B cell (primary cell): ENCODE measurements at regions not wholly inside any gene's neighbourhood (a gene's known extent, or its start where the extent isn't known, plus 50 kb on each side); places are given as distances from the start of the nearest gene placed in this dataset.
"Not testable (repeated sequence)": the region's sequence is repeated elsewhere in the genome, so short reads cannot be mapped to it uniquely, and the experiment has no call there.

ENCODE experiments used
- ATAC-seq: fragments of 200-7000 bp; cut with Tn5 transposase; one replicate; pipeline ENCODE4 v1.10.0; 2021; ENCODE audit warnings: low read depth, mild to moderate bottlenecking, moderate number of reproducible peaks, moderate library complexity
- CTCF ChIA-PET: fragments of 350-600 bp; sonication (Branson Sonifier 250); formaldehyde crosslinking; loops from one replicate; lab custom pipeline; 2021; ENCODE audit warnings: antibody characterized with exemption, inconsistent platforms; lab: Charles Lee
- POLR2A ChIA-PET: fragments of 350-600 bp; sonication (Branson Sonifier 250); formaldehyde crosslinking; loops from one replicate; lab custom pipeline; 2021; ENCODE audit warnings: antibody characterized with exemption; lab: Charles Lee
- DNase-seq: peaks from one replicate; pipeline ENCODE4 v3.0.0; 2013
- H2AFZ ChIP-seq: 2 replicates; pipeline ENCODE4 v1.6.1; 2012; ENCODE audit warnings: mild to moderate bottlenecking, low read depth, low read length; ENCODE audit not compliant: insufficient read depth, poor library complexity, severe bottlenecking
- H3K27ac ChIP-seq, 2 donors: 1 replicate in 1 of 2; 2 replicates in 1 of 2; pipeline ENCODE4 v1.5.1; 2012 to 2013; ENCODE audit warnings: low read length in 2 of 2, mild to moderate bottlenecking in 2 of 2, moderate library complexity in 1 of 2
- H3K27me3 ChIP-seq, 4 experiments: fragments of 200-600 bp in 1 of 4; sonication (generic) in 1 of 4; replicated peaks in 1 of 4; 1 replicate in 2 of 4; 2 replicates in 2 of 4; pipeline versions ENCODE4 v1.6.1 to v1.7.0; 2013 to 2016; ENCODE audit warnings: low read length in 3 of 4, mild to moderate bottlenecking in 2 of 4, mixed read lengths in 1 of 4, moderate library complexity in 1 of 4; ENCODE audit not compliant: insufficient read depth in 4 of 4, control insufficient read depth in 3 of 4; ENCODE audit errors: control extremely low read depth in 1 of 4
- H3K36me3 ChIP-seq, 2 experiments: replicated peaks in 1 of 2; 1 replicate in 1 of 2; 2 replicates in 1 of 2; pipeline versions ENCODE4 v1.6.1 to v1.7.1; 2013; ENCODE audit warnings: low read length in 1 of 2; ENCODE audit not compliant: insufficient read depth in 2 of 2, control insufficient read depth in 1 of 2; ENCODE audit errors: control extremely low read depth in 1 of 2, extremely low read depth in 1 of 2
- H3K4me1 ChIP-seq, 2 donors: fragments of 200-600 bp in 1 of 2; sonication (generic) in 1 of 2; 1 replicate in 1 of 2; 2 replicates in 1 of 2; pipeline versions ENCODE4 v1.5.1 to v1.6.1; 2013 to 2017; ENCODE audit warnings: low read length in 2 of 2; ENCODE audit not compliant: control insufficient read depth in 2 of 2, insufficient read depth in 2 of 2
- H3K4me2 ChIP-seq: replicated peaks from 2 replicates; pipeline ENCODE3; 2012; ENCODE audit warnings: mild to moderate bottlenecking, low read depth, low read length; ENCODE audit not compliant: poor library complexity, severe bottlenecking
- H3K4me3 ChIP-seq, 5 experiments: fragments of 200-600 bp in 1 of 5; sonication (generic) in 1 of 5; 1 replicate in 3 of 5; 2 replicates in 2 of 5; pipeline versions ENCODE4 v1.5.1 to v1.7.0; 2011 to 2016; ENCODE audit warnings: low read length in 4 of 5, mild to moderate bottlenecking in 4 of 5, low read depth in 2 of 5, control low read depth in 1 of 5, moderate library complexity in 1 of 5; ENCODE audit not compliant: insufficient read depth in 1 of 5; ENCODE audit errors: control extremely low read depth in 1 of 5, extremely low read depth in 1 of 5
- H3K79me2 ChIP-seq: fragments of 200-600 bp; sonication (generic); one replicate; pipeline ENCODE4 v1.6.0; 2016; ENCODE audit warnings: low read length; ENCODE audit not compliant: control insufficient read depth, insufficient read depth
- H3K9ac ChIP-seq: fragments of 200-600 bp; sonication (generic); 2 replicates; pipeline ENCODE4 v1.6.1; 2017; ENCODE audit warnings: mild to moderate bottlenecking, low read length, moderate library complexity
- H3K9me3 ChIP-seq, 3 donors: one replicate each; pipeline versions ENCODE4 v1.6.1 to v1.7.1; 2013; ENCODE audit warnings: low read length in 2 of 3; ENCODE audit not compliant: control insufficient read depth in 2 of 3, insufficient read depth in 1 of 3; ENCODE audit errors: control extremely low read depth in 1 of 3
- H4K20me1 ChIP-seq: 2 replicates; pipeline ENCODE4 v1.6.0; 2012; ENCODE audit warnings: mild to moderate bottlenecking, low read length; ENCODE audit not compliant: insufficient read depth, control insufficient read depth, poor library complexity, severe bottlenecking
- H3K27ac Mint-ChIP-seq: one replicate; pipeline ENCODE4 v1.8.0; 2021; ENCODE audit warnings: mixed read lengths
- H3K27me3 Mint-ChIP-seq: one replicate; pipeline ENCODE4 v1.8.0; 2021; ENCODE audit warnings: mixed read lengths
- H3K4me1 Mint-ChIP-seq: one replicate; pipeline ENCODE4 v1.8.0; 2021; ENCODE audit warnings: mixed read lengths
- H3K4me3 Mint-ChIP-seq: one replicate; pipeline ENCODE4 v1.8.0; 2021; ENCODE audit warnings: mixed read lengths
- H3K9me3 Mint-ChIP-seq: one replicate; pipeline ENCODE4 v1.8.0; 2022; ENCODE audit warnings: mixed read lengths; ENCODE audit not compliant: insufficient read depth
- CTCF ChIP-seq: fragments of 200-600 bp; IDR thresholded peaks from one replicate; pipeline ENCODE4 v1.8.0; 2022; ENCODE audit warnings: antibody characterized with exemption, mild to moderate bottlenecking
- EZH2 ChIP-seq: IDR thresholded peaks from 2 replicates; pipeline ENCODE4 v1.6.1; 2012; ENCODE audit warnings: borderline replicate concordance, low read depth, mild to moderate bottlenecking, moderate library complexity, low read length; ENCODE audit not compliant: insufficient read depth, poor library complexity, severe bottlenecking
- WGBS: methylation state at CpG from one replicate; pipeline ENCODE4 v1.1.5; 2013; ENCODE audit warnings: missing lambda C conversion rate; ENCODE audit not compliant: insufficient coverage; 5-methylcytosine and 5-hydroxymethylcytosine counted together
- intact Hi-C: fragments of 100-400 bp; cut with micrococcal nuclease; formaldehyde crosslinking; loops from one replicate; pipeline ENCODE4 v1.10.0; 2022

- H3K4me3 Mint-ChIP-seq, result no peak overlapping the region
- no peak overlapping the region for H2AFZ ChIP-seq
- no peak for TF ChIP-seq CTCF
- TF ChIP-seq EZH2, result no peak
Observed at GRCh38 chr4:134624365-134624764, 422.8 kb upstream of the PABPC4L start.

GRCh38 chr4:134622626-134623575, 421.3 kb upstream of the PABPC4L start:
- H3K4me1 ChIP-seq, intact Hi-C loops, ATAC-seq, H3K4me1 Mint-ChIP-seq, H3K27ac ChIP-seq, H3K4me3 Mint-ChIP-seq, POLR2A ChIA-PET, H2AFZ ChIP-seq, H3K36me3 ChIP-seq, H3K9me3 ChIP-seq, H3K4me2 ChIP-seq, DNase-seq, H4K20me1 ChIP-seq, H3K4me3 ChIP-seq, H3K27me3 Mint-ChIP-seq, H3K9ac ChIP-seq, CTCF ChIA-PET, H3K27ac Mint-ChIP-seq, H3K27me3 ChIP-seq, H3K9me3 Mint-ChIP-seq, H3K79me2 ChIP-seq: not testable (repeated sequence)
- 90% methylated on average over 10 of the region's 13 CpGs for WGBS

More at GRCh38 chr4:134624365-134624764, 422.8 kb upstream of the PABPC4L start:
- WGBS, result no CpG with 5 or more reads among the region's 1 CpG
- DNase-seq (no peak), ATAC-seq (no peak)
- Histone ChIP-seq H3K27me3 (no peaks in the 10 kb centered on the region), H3K9me3 (no peaks in the 10 kb centered on the region), H3K36me3 (no peaks in the 10 kb centered on the region), H3K9ac (no peak overlapping the region), H3K4me2 (no peak overlapping the region), H4K20me1 (no peaks in the 10 kb centered on the region), H3K4me1 (no peaks in the 10 kb centered on the region), H3K4me3 (no peak overlapping the region), H3K27ac (no peak overlapping the region), H3K79me2 (no peaks in the 10 kb centered on the region)
- CTCF ChIA-PET, result no interaction called here
- intact Hi-C loops, result no loop called here
- no peak overlapping the region for H3K27ac Mint-ChIP-seq
- no peaks in the 10 kb centered on the region for H3K4me1 Mint-ChIP-seq
- POLR2A ChIA-PET, result no interaction called here
- H3K27me3 Mint-ChIP-seq, result no peaks in the 10 kb centered on the region
- no peaks in the 10 kb centered on the region for H3K9me3 Mint-ChIP-seq
